HL-60 (cell line): ENCODE measurements at regions not wholly inside any gene's neighbourhood (a gene's known extent, or its start where the extent isn't known, plus 50 kb on each side); places are given as distances from the start of the nearest gene placed in this dataset.
"Not testable (repeated sequence)": the region's sequence is repeated elsewhere in the genome, so short reads cannot be mapped to it uniquely, and the experiment has no call there.

ENCODE experiments used
- DNase-seq, 2 experiments: peaks; one replicate each; pipeline ENCODE4 v3.0.0-alpha.2; 2010 to 2020; ENCODE audit warnings: low read depth in 1 of 2, low spot score in 1 of 2
- H3K27ac ChIP-seq: fragments of 250-450 bp; sonication (Bioruptor Pico); replicated peaks from 2 replicates; pipeline ENCODE4 v1.5.1; 2020; ENCODE audit warnings: mild to moderate bottlenecking, moderate library complexity
- H3K27me3 ChIP-seq: fragments of 250-450 bp; sonication (Bioruptor Pico); 2 replicates; pipeline ENCODE4 v1.5.1; 2021; ENCODE audit warnings: mild to moderate bottlenecking, moderate library complexity; ENCODE audit not compliant: insufficient read depth, poor library complexity, severe bottlenecking
- H3K4me3 ChIP-seq: replicated peaks from 2 replicates; pipeline ENCODE4 v1.5.1; 2011; ENCODE audit warnings: mild to moderate bottlenecking, control low read depth, low read length; ENCODE audit not compliant: insufficient read depth
- CTCF ChIP-seq: IDR thresholded peaks from one replicate; pipeline ENCODE4 v1.5.1; 2011; ENCODE audit warnings: low read length, control low read depth, inconsistent platforms; ENCODE audit not compliant: insufficient read depth
- GABPA ChIP-seq: IDR thresholded peaks from 2 replicates; pipeline ENCODE4 v1.6.1; 2012; ENCODE audit warnings: low read depth
- POLR2AphosphoS5 ChIP-seq: IDR thresholded peaks from 2 replicates; pipeline ENCODE4 v1.6.1; 2012; ENCODE audit warnings: low read depth
- SPI1 ChIP-seq: IDR thresholded peaks from 2 replicates; pipeline ENCODE4 v1.6.1; 2012; ENCODE audit warnings: low read depth, mild to moderate bottlenecking, borderline replicate concordance
- TF ChIP-seq, protein P1 (sequence below): IDR thresholded peaks from 2 replicates; pipeline ENCODE4 v1.6.1; 2012; ENCODE audit warnings: low read depth; ENCODE audit not compliant: insufficient replicate concordance

GRCh38 chr15:38638126-38638525 lies 73.5 kb upstream of the RASGRP1 start:
- Histone ChIP-seq H3K27me3 (no peaks in the 10 kb centered on the region), H3K27ac (no peak overlapping the region), H3K4me3 (no peak overlapping the region)
- TF ChIP-seq SPI1 (no peak), POLR2AphosphoS5 (no peak), CTCF (no peak), GABPA (no peak)
- TF ChIP-seq, protein P1, sequence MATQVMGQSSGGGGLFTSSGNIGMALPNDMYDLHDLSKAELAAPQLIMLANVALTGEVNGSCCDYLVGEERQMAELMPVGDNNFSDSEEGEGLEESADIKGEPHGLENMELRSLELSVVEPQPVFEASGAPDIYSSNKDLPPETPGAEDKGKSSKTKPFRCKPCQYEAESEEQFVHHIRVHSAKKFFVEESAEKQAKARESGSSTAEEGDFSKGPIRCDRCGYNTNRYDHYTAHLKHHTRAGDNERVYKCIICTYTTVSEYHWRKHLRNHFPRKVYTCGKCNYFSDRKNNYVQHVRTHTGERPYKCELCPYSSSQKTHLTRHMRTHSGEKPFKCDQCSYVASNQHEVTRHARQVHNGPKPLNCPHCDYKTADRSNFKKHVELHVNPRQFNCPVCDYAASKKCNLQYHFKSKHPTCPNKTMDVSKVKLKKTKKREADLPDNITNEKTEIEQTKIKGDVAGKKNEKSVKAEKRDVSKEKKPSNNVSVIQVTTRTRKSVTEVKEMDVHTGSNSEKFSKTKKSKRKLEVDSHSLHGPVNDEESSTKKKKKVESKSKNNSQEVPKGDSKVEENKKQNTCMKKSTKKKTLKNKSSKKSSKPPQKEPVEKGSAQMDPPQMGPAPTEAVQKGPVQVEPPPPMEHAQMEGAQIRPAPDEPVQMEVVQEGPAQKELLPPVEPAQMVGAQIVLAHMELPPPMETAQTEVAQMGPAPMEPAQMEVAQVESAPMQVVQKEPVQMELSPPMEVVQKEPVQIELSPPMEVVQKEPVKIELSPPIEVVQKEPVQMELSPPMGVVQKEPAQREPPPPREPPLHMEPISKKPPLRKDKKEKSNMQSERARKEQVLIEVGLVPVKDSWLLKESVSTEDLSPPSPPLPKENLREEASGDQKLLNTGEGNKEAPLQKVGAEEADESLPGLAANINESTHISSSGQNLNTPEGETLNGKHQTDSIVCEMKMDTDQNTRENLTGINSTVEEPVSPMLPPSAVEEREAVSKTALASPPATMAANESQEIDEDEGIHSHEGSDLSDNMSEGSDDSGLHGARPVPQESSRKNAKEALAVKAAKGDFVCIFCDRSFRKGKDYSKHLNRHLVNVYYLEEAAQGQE, result no peak
- no peak for DNase-seq

GRCh38 chr15:38638811-38639210 lies 74.2 kb upstream of the RASGRP1 start:
- no peak for TF ChIP-seq POLR2AphosphoS5
- TF ChIP-seq CTCF, result no peak
- no peak for TF ChIP-seq SPI1
- TF ChIP-seq, protein P1, result no peak
- no peak for TF ChIP-seq GABPA
- no peak for DNase-seq
- Histone ChIP-seq H3K4me3 (no peak overlapping the region), H3K27ac (no peak overlapping the region), H3K27me3 (no peaks in the 10 kb centered on the region)

GRCh38 chr15:38642689-38643270 lies 78.2 kb upstream of the RASGRP1 start:
- no peak for TF ChIP-seq SPI1
- TF ChIP-seq, protein P1, result no peak
- no peak for TF ChIP-seq POLR2AphosphoS5
- TF ChIP-seq GABPA, result no peak
- no peak for TF ChIP-seq CTCF
- DNase-seq, result no peak
- Histone ChIP-seq H3K27ac (no peak overlapping the region), H3K4me3 (no peak overlapping the region), H3K27me3 (no peaks in the 10 kb centered on the region)

GRCh38 chr15:38644353-38644752 lies 79.7 kb upstream of the RASGRP1 start:
- H3K4me3 ChIP-seq, H3K27me3 ChIP-seq, H3K27ac ChIP-seq, DNase-seq: not testable (repeated sequence)
